Right atrium auricular region (tissue), 2 donors: ENCODE measurements at regions not wholly inside any gene's neighbourhood (a gene's known extent, or its start where the extent isn't known, plus 50 kb on each side); places are given as distances from the start of the nearest gene placed in this dataset.

Experiments
- DNase-seq: peaks from one replicate; pipeline ENCODE4 v3.0.0-alpha.2; 2019; ENCODE audit warnings: low spot score
- H3K27ac ChIP-seq, 2 donors: fragments of 200-600 bp; sonication (generic); 1 replicate in 1 of 2; 2 replicates in 1 of 2; pipeline ENCODE4 v1.5.1; 2016 to 2019
- H3K27me3 ChIP-seq, 2 donors: fragments of 200-600 bp; sonication (generic); one replicate each; pipeline versions ENCODE4 v1.5.1 to v1.6.0; 2017 to 2019
- H3K36me3 ChIP-seq: fragments of 200-600 bp; sonication (generic); one replicate; pipeline ENCODE4 v1.5.1; 2016
- H3K4me1 ChIP-seq, 2 donors: fragments of 200-600 bp; sonication (generic); one replicate each; pipeline versions ENCODE4 v1.5.1 to v1.6.0; 2017 to 2019
- H3K4me3 ChIP-seq, 2 donors: fragments of 200-600 bp; sonication (generic); 1 replicate in 1 of 2; 2 replicates in 1 of 2; pipeline ENCODE4 v1.5.1; 2017 to 2019; ENCODE audit warnings: mild to moderate bottlenecking in 1 of 2, moderate library complexity in 1 of 2
- H3K9me3 ChIP-seq, 2 donors: fragments of 200-600 bp; sonication (generic); one replicate each; pipeline ENCODE4 v1.5.1; 2019
- CTCF ChIP-seq, 2 donors: fragments of 200-600 bp; sonication (generic); IDR thresholded peaks; one replicate each; pipeline ENCODE4 v1.5.1; 2019; ENCODE audit warnings: antibody characterized with exemption in 2 of 2

GRCh38 chr2:172280571-172281361 is 146.6 kb upstream of the ITGA6 start:
- no peaks in the 10 kb centered on the region for H3K36me3 ChIP-seq
- H3K4me3 ChIP-seq, result no peak overlapping the region
- H3K4me1 ChIP-seq, result peaks cover 0 to 18% of the 10 kb centered on the region in 2 donors
- peaks cover 0 to 7% of the 10 kb centered on the region in 2 donors for H3K9me3 ChIP-seq
- DNase-seq, result no peak
- no peak overlapping the region for H3K27ac ChIP-seq
- no peaks in the 10 kb centered on the region for H3K27me3 ChIP-seq
- TF ChIP-seq CTCF (IDR thresholded peaks at IDR 0.05), result no peak

GRCh38 chr2:172281648-172282570 is 145.5 kb upstream of the ITGA6 start:
- Histone ChIP-seq H3K36me3 (no peaks in the 10 kb centered on the region), H3K4me1 (peaks cover 0 to 21% of the 10 kb centered on the region in 2 donors), H3K4me3 (no peak overlapping the region), H3K9me3 (peaks cover 0 to 5% of the 10 kb centered on the region in 2 donors), H3K27me3 (no peaks in the 10 kb centered on the region), H3K27ac (no peak overlapping the region)
- DNase-seq, result no peak
- no peak for TF ChIP-seq CTCF (IDR thresholded peaks at IDR 0.05)

- no peak overlapping the region for H3K4me3 ChIP-seq
- H3K27ac ChIP-seq, result no peak overlapping the region
- H3K9me3 ChIP-seq, result no peaks in the 10 kb centered on the region
- no peak for TF ChIP-seq CTCF (IDR thresholded peaks at IDR 0.05)
- H3K27me3 ChIP-seq, result no peaks in the 10 kb centered on the region
- no peak for DNase-seq
- peaks cover 0 to 29% of the 10 kb centered on the region in 2 donors for H3K4me1 ChIP-seq
- H3K36me3 ChIP-seq, result no peaks in the 10 kb centered on the region
These were observed 144.4 kb upstream of the ITGA6 start for GRCh38 chr2:172282944-172283343.

- Histone ChIP-seq H3K4me3 (no peak overlapping the region), H3K27ac (no peak overlapping the region), H3K27me3 (no peaks in the 10 kb centered on the region), H3K4me1 (peaks cover 0 to 34% of the 10 kb centered on the region in 2 donors), H3K9me3 (no peaks in the 10 kb centered on the region), H3K36me3 (no peaks in the 10 kb centered on the region)
- no peak for DNase-seq
- TF ChIP-seq CTCF (IDR thresholded peaks at IDR 0.05), result no peak
These were observed 143.9 kb upstream of the ITGA6 start for GRCh38 chr2:172283476-172283875.

GRCh38 chr2:172284209-172284608 is 143.2 kb upstream of the ITGA6 start:
- no peaks in the 10 kb centered on the region for H3K27me3 ChIP-seq
- no peak overlapping the region for H3K27ac ChIP-seq

More at GRCh38 chr2:172284209-172284608, 143.2 kb upstream of the ITGA6 start:
- Histone ChIP-seq H3K9me3 (no peaks in the 10 kb centered on the region), H3K36me3 (no peaks in the 10 kb centered on the region), H3K4me1 (peaks cover 0 to 34% of the 10 kb centered on the region in 2 donors), H3K4me3 (no peak overlapping the region)
- TF ChIP-seq CTCF (IDR thresholded peaks at IDR 0.05), result no peak
- DNase-seq, result no peak
